Activated B cell treated with CpG ODN at 0.5 μM for 24 hours (primary cell): ENCODE measurements at regions not wholly inside any gene's neighbourhood (a gene's known extent, or its start where the extent isn't known, plus 50 kb on each side); places are given as distances from the start of the nearest gene placed in this dataset.

Experiments
- ATAC-seq: fragments of 200-7000 bp; cut with Tn5 transposase; one replicate; pipeline ENCODE4 v1.10.0; 2021; ENCODE audit warnings: low read depth, mild to moderate bottlenecking, moderate library complexity
- CTCF ChIA-PET: fragments of 350-600 bp; sonication (Branson Sonifier 250); formaldehyde crosslinking; loops from one replicate; lab custom pipeline; 2021; ENCODE audit warnings: antibody characterized with exemption; lab: Charles Lee
- POLR2A ChIA-PET: fragments of 350-600 bp; sonication (Branson Sonifier 250); formaldehyde crosslinking; loops from one replicate; lab custom pipeline; 2021; ENCODE audit warnings: antibody characterized with exemption; lab: Charles Lee
- DNase-seq: peaks from one replicate; pipeline ENCODE4 v3.0.0; 2022
- H3K27ac Mint-ChIP-seq: one replicate; pipeline ENCODE4 v1.8.0; 2020; ENCODE audit warnings: mixed read lengths
- H3K27me3 Mint-ChIP-seq: one replicate; pipeline ENCODE4 v1.8.0; 2021; ENCODE audit warnings: mixed read lengths
- H3K36me3 Mint-ChIP-seq: one replicate; pipeline ENCODE4 v1.8.0; 2021; ENCODE audit warnings: low read depth, mixed read lengths
- H3K4me1 Mint-ChIP-seq: one replicate; pipeline ENCODE4 v1.8.0; 2021; ENCODE audit warnings: mixed read lengths
- H3K4me3 Mint-ChIP-seq: one replicate; pipeline ENCODE4 v1.8.0; 2020; ENCODE audit warnings: mild to moderate bottlenecking, mixed read lengths
- H3K9me3 Mint-ChIP-seq: one replicate; pipeline ENCODE4 v1.8.0; 2020; ENCODE audit warnings: mixed read lengths
- intact Hi-C: fragments of 100-400 bp; cut with micrococcal nuclease; formaldehyde crosslinking; loops from one replicate; pipeline ENCODE4 v1.15.1; 2024
- TF ChIP-seq, protein P1 (sequence below): fragments of 200-600 bp; IDR thresholded peaks from one replicate; pipeline ENCODE4 v1.8.0; 2022; ENCODE audit warnings: antibody characterized with exemption, mild to moderate bottlenecking

- Mint-ChIP-seq H3K27me3 (peaks cover 6% of the 10 kb centered on the region), H3K9me3 (no peaks in the 10 kb centered on the region), H3K4me3 (no peak overlapping the region), H3K36me3 (no peaks in the 10 kb centered on the region), H3K4me1 (no peaks in the 10 kb centered on the region), H3K27ac (no peak overlapping the region)
- DNase-seq: no peak
- TF ChIP-seq, protein P1, sequence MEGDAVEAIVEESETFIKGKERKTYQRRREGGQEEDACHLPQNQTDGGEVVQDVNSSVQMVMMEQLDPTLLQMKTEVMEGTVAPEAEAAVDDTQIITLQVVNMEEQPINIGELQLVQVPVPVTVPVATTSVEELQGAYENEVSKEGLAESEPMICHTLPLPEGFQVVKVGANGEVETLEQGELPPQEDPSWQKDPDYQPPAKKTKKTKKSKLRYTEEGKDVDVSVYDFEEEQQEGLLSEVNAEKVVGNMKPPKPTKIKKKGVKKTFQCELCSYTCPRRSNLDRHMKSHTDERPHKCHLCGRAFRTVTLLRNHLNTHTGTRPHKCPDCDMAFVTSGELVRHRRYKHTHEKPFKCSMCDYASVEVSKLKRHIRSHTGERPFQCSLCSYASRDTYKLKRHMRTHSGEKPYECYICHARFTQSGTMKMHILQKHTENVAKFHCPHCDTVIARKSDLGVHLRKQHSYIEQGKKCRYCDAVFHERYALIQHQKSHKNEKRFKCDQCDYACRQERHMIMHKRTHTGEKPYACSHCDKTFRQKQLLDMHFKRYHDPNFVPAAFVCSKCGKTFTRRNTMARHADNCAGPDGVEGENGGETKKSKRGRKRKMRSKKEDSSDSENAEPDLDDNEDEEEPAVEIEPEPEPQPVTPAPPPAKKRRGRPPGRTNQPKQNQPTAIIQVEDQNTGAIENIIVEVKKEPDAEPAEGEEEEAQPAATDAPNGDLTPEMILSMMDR: no peak
- no peak for ATAC-seq
- POLR2A ChIA-PET: no interaction called here
- CTCF ChIA-PET: interaction anchor here (1.0 kb wide), 1 partner anchor 30 kb away, joined by 4 read pairs; no protein-coding TSS in a partner anchor
- intact Hi-C loops: no loop called here
Observed at GRCh38 chr2:160963957-160964356, 196.3 kb upstream of the TANK start.

GRCh38 chr2:160967523-160967922 is 192.7 kb upstream of the TANK start:
- H3K9me3 Mint-ChIP-seq: no peaks in the 10 kb centered on the region
- peaks cover 2% of the 10 kb centered on the region for H3K4me1 Mint-ChIP-seq
- CTCF ChIA-PET: interaction anchor here (1.2 kb wide), 1 partner anchor 644 kb away, joined by 3 read pairs; no protein-coding TSS in a partner anchor
- H3K36me3 Mint-ChIP-seq: no peaks in the 10 kb centered on the region
- H3K27me3 Mint-ChIP-seq: peaks cover 2% of the 10 kb centered on the region
- intact Hi-C loops: no loop called here
- DNase-seq: no peak
- no peak overlapping the region for H3K4me3 Mint-ChIP-seq
- POLR2A ChIA-PET: no interaction called here
- TF ChIP-seq, protein P1: no peak
- H3K27ac Mint-ChIP-seq: no peak overlapping the region
- no peak for ATAC-seq

GRCh38 chr2:160968183-160968582 is 192.0 kb upstream of the TANK start:
- no peak for ATAC-seq
- ChIA-PET POLR2A (no interaction called here), CTCF (interaction anchor here (1.2 kb wide), 1 partner anchor 644 kb away, joined by 3 read pairs; no protein-coding TSS in a partner anchor)
- H3K4me3 Mint-ChIP-seq: no peak overlapping the region
- peaks cover 2% of the 10 kb centered on the region for H3K4me1 Mint-ChIP-seq
- H3K27me3 Mint-ChIP-seq: peaks cover 2% of the 10 kb centered on the region
- no peaks in the 10 kb centered on the region for H3K9me3 Mint-ChIP-seq
- intact Hi-C loops: no loop called here
- TF ChIP-seq, protein P1: no peak
- DNase-seq: no peak
- H3K27ac Mint-ChIP-seq: no peak overlapping the region
- no peaks in the 10 kb centered on the region for H3K36me3 Mint-ChIP-seq

- no peak overlapping the region for H3K4me3 Mint-ChIP-seq
- H3K36me3 Mint-ChIP-seq: no peaks in the 10 kb centered on the region
- CTCF ChIA-PET: interaction anchor here (0.6 to 2.1 kb wide), 7 partner anchors 20 to 718 kb away, joined by 3 to 30 read pairs (median 4); no protein-coding TSS in a partner anchor
- TF ChIP-seq, protein P1: no peak
- ATAC-seq (no peak), DNase-seq (no peak)
- H3K9me3 Mint-ChIP-seq: no peaks in the 10 kb centered on the region
- peaks cover 2% of the 10 kb centered on the region for H3K4me1 Mint-ChIP-seq
- intact Hi-C loops: loop anchor here (1.0 kb wide), 2 partner anchors 617 to 646 kb away; no protein-coding TSS in a partner anchor
- no peak overlapping the region for H3K27ac Mint-ChIP-seq
- POLR2A ChIA-PET: no interaction called here
- no peaks in the 10 kb centered on the region for H3K27me3 Mint-ChIP-seq
Observed at GRCh38 chr2:160970052-160970965, 189.9 kb upstream of the TANK start.

DNA sequence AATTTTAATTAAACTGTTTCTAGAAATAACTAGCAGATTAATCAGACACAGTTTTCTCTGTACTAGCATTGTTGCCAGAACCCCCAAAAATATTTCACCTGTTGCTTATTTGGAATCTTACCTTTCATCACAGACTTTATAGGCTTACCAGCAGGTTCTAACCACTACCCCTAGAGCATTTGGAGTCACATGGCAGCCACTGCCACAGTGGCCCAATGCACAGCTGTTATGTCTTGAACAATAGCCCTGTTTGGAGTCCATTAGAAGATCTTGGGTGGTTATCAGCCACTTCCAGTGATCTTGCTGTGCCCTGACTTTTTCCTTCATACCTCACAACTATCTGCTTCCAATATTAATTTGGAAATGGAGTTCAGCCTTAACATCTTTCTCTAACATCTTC is 186.2 kb upstream of the TANK start:
- no peak for ATAC-seq
- CTCF ChIA-PET: no interaction called here

More for the DNA sequence above, 186.2 kb upstream of the TANK start:
- H3K27me3 Mint-ChIP-seq: no peaks in the 10 kb centered on the region
- intact Hi-C loops: no loop called here
- DNase-seq: no peak
- no peak overlapping the region for H3K4me3 Mint-ChIP-seq
- H3K27ac Mint-ChIP-seq: no peak overlapping the region
- H3K36me3 Mint-ChIP-seq: no peaks in the 10 kb centered on the region
- no peaks in the 10 kb centered on the region for H3K9me3 Mint-ChIP-seq
- peaks cover 2% of the 10 kb centered on the region for H3K4me1 Mint-ChIP-seq
- TF ChIP-seq, protein P1: no peak
- POLR2A ChIA-PET: no interaction called here
